GM12875 (cell line): ENCODE measurements at regions not wholly inside any gene's neighbourhood (a gene's known extent, or its start where the extent isn't known, plus 50 kb on each side); places are given as distances from the start of the nearest gene placed in this dataset.

Source experiments
- H3K4me3 ChIP-seq: one replicate; pipeline ENCODE4 v1.5.1; 2011; ENCODE audit warnings: low read depth, low read length, control low read depth
- CTCF ChIP-seq: IDR thresholded peaks from 2 replicates; pipeline ENCODE4 v1.5.1; 2011; ENCODE audit warnings: low read depth, mild to moderate bottlenecking, control low read depth, inconsistent platforms, low read length, moderate library complexity, borderline replicate concordance; ENCODE audit not compliant: insufficient read depth

GRCh38 chr5:61842840-61843239, 463.2 kb upstream of the KIF2A start:
- no peak for TF ChIP-seq CTCF
- H3K4me3 ChIP-seq: no peak overlapping the region

- no peak overlapping the region for H3K4me3 ChIP-seq
- no peak for TF ChIP-seq CTCF
Measured at GRCh38 chr5:61850696-61851095, 455.3 kb upstream of the KIF2A start.

- no peak overlapping the region for H3K4me3 ChIP-seq
- TF ChIP-seq CTCF: no peak
Measured at GRCh38 chr5:61854531-61854930, 451.5 kb upstream of the KIF2A start.

- no peak for TF ChIP-seq CTCF
- no peak overlapping the region for H3K4me3 ChIP-seq
Measured at GRCh38 chr5:61860978-61861377, 445.0 kb upstream of the KIF2A start.

GRCh38 chr5:61866930-61867329, 439.1 kb upstream of the KIF2A start:
- no peak for TF ChIP-seq CTCF
- H3K4me3 ChIP-seq: no peak overlapping the region

- H3K4me3 ChIP-seq: no peak overlapping the region
- no peak for TF ChIP-seq CTCF
Measured at GRCh38 chr5:61869333-61869732, 436.7 kb upstream of the KIF2A start.

- TF ChIP-seq CTCF: no peak
Measured at GRCh38 chr5:61878471-61878870, 427.5 kb upstream of the KIF2A start.

More at GRCh38 chr5:61878471-61878870, 427.5 kb upstream of the KIF2A start:
- no peak overlapping the region for H3K4me3 ChIP-seq
